ENCODE measurements at regions not wholly inside any gene's neighbourhood (a gene's known extent, or its start where the extent isn't known, plus 50 kb on each side); places are given as distances from the start of the nearest gene placed in this dataset.

DNA sequence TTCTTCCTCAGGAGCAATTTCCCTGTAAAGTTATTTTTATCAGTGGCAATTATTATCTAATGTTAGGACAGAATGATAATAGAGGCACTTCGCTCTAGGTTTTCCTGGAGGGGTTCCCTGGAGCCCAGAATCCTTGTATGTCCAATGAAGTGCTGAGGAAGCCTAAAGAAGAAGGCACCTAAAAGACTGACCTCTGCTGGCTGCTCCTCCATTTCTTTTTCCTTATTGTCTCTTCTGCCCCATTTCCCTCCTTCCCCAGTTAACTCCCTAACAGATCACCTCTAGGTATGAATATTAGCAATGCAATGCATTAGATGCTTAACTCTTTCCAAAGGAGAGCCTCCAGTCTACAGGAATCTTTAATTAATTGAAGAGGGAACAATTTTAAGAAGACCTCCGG lies 985.4 kb downstream of the DIAPH3 start:
- DNase-seq = no peak

DNA sequence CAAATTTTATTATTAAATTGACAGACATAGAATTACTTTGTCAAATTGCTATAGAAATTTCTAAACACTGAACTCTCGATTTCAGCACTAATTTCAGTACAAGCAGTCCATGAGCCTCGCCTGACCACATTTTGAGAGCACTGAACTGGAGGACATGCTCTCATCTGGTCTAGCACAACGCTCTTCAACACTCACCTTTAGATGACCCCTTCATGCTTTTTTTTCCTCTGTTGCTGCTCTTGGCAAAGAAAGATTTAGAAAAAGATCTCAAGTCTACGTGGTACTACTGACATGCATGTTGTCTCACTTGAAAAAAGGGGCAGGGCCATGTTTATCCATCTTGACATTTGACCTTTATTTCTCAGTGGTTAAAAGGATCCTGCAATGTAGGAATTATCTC lies 981.5 kb downstream of the DIAPH3 start:
- DNase-seq = no peak

- no peak for DNase-seq
Observed at GRCh38 chr13:59197397-59197796, 966.3 kb downstream of the DIAPH3 start.

- DNase-seq = no peak
Observed at GRCh38 chr13:59201841-59202240, 961.9 kb downstream of the DIAPH3 start.

GRCh38 chr13:59203855-59204254 lies 959.9 kb downstream of the DIAPH3 start:
- DNase-seq = no peak

DNA sequence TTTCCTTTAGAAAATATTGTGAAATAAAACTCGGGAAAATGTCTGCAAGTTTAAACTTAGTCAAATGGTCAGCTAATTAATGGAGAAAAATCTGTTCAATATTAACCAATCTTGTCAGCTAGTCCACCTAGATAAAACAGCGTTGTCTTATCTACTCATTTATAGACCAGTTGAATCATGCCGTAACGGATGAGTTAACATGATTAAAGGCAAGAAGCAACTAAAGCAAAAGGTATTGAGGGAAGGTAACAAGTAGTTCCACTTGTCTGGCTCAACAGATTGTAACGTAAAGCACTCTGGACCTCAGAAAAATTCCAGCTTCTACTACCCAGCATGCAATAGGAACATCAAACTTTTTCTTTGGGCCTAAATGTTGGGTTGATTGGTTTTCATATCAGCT lies 958.2 kb downstream of the DIAPH3 start:
- no peak for DNase-seq

- no peak for DNase-seq
Observed at GRCh38 chr13:59208405-59209195, 955.1 kb downstream of the DIAPH3 start.

DNA sequence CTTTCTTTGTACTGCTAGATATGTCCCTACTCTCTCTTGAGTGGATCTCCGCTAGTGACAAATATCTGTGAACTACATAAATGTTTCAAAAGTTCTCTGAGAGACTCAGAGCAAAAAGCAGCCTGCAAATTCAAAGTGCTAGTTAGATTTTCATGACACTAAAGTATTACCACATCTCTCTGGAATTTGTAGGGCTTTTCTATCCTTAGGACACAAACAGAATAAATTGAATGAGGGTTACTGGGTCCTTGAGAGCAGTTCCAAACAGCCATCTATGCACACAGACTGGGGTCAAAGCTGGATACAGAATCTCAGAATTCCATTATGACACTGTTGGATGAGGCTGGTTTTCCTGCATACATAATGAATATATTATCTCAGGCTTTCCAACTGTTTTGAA lies 953.2 kb downstream of the DIAPH3 start:
- no peak for DNase-seq

GRCh38 chr13:59211606-59212005 lies 952.1 kb downstream of the DIAPH3 start:
- DNase-seq = no peak

GRCh38 chr13:59229401-59229800 lies 934.3 kb downstream of the DIAPH3 start:
- no peak for DNase-seq

GRCh38 chr13:59229861-59230260 lies 933.9 kb downstream of the DIAPH3 start:
- DNase-seq = no peak

DNA sequence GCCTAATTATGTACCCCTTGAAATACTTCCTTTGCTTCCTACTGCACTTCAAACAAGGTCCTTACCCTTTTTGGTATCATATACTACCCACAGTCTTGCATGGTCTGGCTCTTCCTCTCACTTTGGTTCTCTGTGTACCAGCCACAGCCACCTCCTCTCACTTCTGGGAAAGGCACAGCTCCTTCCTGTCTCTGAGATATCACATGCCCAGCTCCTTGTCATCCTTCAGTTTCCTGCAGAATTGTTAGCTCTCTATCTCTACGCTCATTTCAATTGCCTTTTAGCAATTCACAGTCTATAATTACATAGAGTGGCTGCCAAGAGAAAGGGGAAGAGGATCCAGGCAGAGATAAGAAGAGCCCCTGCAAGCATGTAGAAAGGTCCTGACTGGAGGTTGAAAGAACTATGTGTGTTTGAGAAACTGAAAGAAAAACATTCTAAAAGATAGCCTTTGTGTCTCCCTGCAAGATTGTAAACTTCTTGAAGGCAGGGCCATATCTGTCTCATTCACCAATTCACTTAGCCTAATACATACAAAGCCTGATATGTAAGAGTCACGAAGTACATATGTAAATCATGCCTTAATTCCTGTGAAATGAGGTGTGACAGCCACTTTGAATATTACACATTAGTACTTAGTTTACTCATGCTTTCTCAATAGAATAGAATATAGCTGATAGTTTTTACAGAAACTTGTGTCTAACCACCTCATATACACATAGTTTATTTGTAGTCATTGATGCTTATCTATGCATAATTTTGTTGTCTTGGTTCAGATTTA lies 933.1 kb downstream of the DIAPH3 start:
- DNase-seq = no peak

DNA sequence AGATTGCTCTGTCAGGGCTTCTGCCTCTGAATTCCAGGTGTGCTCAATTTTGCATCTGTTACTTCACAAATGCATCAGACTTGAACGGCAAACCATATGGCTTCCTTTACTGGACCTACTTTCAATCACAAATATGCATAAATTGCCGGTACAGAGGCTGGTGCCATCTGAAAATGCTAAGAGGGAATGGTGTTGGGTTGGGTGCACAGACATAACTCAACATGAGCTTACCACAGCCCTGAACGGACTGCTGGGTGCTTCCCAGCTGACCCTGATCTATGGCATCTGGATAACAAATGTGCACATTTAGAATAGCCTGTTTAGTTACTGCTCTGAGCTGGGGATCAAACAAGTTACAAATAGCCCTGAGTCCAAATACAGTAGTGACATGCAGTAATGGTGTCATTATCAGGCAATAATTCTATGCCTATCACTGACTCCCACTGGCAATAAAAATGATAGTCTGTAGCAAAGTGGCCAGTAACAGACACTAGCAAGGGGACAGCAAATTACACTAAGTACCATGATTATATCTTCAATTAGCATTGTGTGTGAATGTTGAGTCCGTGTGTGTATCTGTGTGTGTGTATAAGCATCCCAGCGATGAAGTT lies 927.3 kb downstream of the DIAPH3 start:
- no peak for DNase-seq

- DNase-seq = no peak
Observed at GRCh38 chr13:59236944-59237343, 926.8 kb downstream of the DIAPH3 start.

DNA sequence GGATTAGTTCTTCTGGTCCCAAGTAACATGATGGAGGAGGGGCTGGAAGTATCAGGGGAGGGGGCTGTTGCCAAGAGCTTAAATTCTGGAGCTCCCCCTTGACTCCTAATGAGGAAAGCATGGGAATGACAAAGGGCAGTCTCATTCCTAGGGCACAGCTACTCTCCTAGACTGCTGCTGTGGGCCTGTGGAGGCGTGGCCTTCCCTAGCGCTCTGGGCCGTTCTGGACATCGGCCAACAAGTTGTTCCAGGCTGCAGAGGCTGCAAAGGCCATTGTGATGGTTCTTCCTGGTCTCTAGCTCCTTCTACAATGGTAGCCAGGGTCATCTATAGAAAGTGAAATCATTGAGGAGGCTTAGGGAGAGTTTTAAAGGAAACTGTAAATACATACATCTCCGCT lies 916.6 kb downstream of the DIAPH3 start:
- DNase-seq = no peak

GRCh38 chr13:59250336-59251189 lies 913.2 kb downstream of the DIAPH3 start:
- DNase-seq = no peak

DNA sequence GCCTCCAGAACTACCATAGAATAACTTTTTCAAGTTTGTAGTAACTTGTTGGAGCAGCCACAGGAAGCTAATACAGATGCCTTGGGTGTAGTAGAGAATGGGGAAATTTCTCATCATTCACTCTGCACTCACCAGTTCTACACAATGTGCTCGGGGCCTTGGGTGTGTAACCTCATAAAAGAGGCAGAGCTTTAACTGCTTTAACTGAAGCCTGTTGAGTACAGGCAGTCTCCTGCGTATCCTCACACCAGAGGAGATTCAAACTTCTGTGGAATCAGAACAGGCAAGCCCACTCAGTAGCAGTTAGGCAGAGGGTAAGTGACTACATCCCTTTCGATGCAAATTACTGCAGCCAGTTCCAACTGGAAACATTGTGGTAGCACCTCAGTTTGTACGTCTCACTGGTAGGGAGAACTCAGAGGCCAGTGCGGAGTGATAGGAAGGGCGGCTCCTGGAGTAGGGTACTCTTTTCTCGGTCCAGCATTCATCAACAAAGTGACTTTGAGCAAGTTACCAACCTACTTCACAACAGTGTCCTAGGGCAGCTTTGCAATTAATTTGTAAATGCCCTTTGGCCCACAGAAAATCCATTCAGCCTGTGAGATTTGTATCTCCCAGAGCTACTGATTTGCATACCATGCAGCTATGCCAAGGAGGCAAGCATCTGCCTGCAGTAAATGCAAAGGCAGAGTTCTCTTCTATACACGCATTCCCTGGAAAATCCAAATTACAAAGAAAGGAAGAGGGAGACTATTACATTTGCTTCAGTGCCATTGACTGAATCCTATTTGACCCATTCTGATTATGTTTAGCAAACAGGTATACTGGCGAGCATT lies 904.3 kb downstream of the DIAPH3 start:
- DNase-seq = no peak

- no peak for DNase-seq
Observed at GRCh38 chr13:59261928-59262488, 901.7 kb downstream of the DIAPH3 start.

DNA sequence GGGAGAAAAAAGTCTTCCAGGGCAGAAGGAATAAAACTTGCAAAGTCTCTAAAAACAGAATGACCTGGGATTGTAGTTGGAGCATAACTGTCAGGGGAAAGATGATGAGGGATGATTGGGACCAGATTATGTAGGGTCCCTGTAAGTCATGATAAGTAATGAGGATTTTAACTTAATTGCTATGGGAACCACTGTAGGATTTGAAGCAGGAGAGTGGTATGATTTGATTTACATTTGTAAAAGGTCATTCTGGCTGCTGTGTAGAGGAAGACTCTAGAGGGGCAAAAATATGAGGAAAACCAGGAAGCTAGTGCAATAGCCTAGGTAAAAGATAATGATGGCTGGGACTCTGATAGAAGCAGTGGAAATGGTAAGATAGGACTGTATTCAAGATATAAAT lies 900.2 kb downstream of the DIAPH3 start:
- no peak for DNase-seq

- no peak for DNase-seq
Observed at GRCh38 chr13:59266478-59267063, 897.2 kb downstream of the DIAPH3 start.

GRCh38 chr13:59269476-59269875 lies 894.3 kb downstream of the DIAPH3 start:
- DNase-seq = no peak
